HUES64 (cell line): ENCODE measurements at regions not wholly inside any gene's neighbourhood (a gene's known extent, or its start where the extent isn't known, plus 50 kb on each side); places are given as distances from the start of the nearest gene placed in this dataset.

Experiments used
- H3K27ac ChIP-seq: 2 replicates; pipeline ENCODE4 v1.7.0; 2013; ENCODE audit warnings: low read depth, low read length, inconsistent platforms
- H3K27me3 ChIP-seq: 2 replicates; pipeline ENCODE4 v1.6.1; 2013; ENCODE audit warnings: mild to moderate bottlenecking, low read length; ENCODE audit not compliant: insufficient read depth
- H3K36me3 ChIP-seq: 2 replicates; pipeline ENCODE4 v1.6.1; 2013; ENCODE audit warnings: mild to moderate bottlenecking, low read length; ENCODE audit not compliant: insufficient read depth
- H3K4me1 ChIP-seq: 2 replicates; pipeline ENCODE4 v1.6.1; 2013; ENCODE audit warnings: mild to moderate bottlenecking, low read length, moderate library complexity; ENCODE audit not compliant: insufficient read depth
- H3K4me3 ChIP-seq: 2 replicates; pipeline ENCODE4 v1.5.1; 2013; ENCODE audit warnings: mild to moderate bottlenecking, low read length, moderate library complexity
- H3K9ac ChIP-seq: 2 replicates; pipeline ENCODE4 v1.6.1; 2013; ENCODE audit warnings: mild to moderate bottlenecking, low read depth, low read length
- H3K9me3 ChIP-seq: 2 replicates; pipeline ENCODE4 v1.6.1; 2013; ENCODE audit warnings: low read depth, low read length; ENCODE audit not compliant: insufficient read depth
- WGBS: fragments of 150-250, 120-280 bp; methylation state at CpG from one replicate; pipeline ENCODE4 v1.1.7; 2013; ENCODE audit warnings: missing lambda C conversion rate; 5-methylcytosine and 5-hydroxymethylcytosine counted together

DNA sequence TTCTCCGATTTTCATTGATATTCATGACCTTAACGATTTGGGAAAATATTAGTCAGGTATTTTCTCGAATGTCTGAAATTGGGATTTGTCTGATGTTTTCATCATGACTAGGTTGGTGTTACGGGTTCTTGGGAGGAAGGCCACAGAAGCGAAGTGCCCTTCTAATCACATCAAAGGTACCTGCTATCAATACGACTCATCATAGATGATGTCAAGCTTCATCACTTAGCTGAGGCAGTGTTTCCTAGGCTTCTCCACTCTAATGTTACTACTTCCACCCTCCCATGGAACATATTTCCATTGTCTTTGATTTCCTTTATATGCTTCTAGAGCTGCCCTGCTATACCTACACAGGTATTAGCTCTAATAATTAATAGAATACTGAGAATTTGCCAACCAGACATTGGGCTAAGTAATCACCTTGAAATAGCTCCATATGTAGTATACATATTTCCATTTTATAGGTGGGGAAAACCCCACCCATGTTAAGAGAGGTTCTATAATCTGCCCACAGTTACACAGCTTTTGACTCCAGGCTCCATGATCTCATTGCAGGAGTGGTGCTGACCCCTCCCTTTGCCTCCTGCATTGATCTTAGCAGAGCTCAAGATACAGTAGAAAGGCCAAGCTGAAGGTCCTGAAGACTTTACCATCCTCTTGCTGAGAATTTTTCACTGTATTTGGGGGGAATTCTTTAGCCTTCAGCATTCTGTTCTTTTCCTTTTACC is 238.6 kb upstream of the ADAMTSL1 start:
- Histone ChIP-seq H3K9ac (no peak overlapping the region), H3K4me1 (no peaks in the 10 kb centered on the region; the same call in 1 of the 2 replicates), H3K9me3 (no peaks in the 10 kb centered on the region), H3K36me3 (no peaks in the 10 kb centered on the region), H3K27me3 (no peaks in the 10 kb centered on the region), H3K4me3 (no peak overlapping the region), H3K27ac (no peak overlapping the region)
- WGBS: 94% methylated on average over 6 of the region's 6 CpGs

DNA sequence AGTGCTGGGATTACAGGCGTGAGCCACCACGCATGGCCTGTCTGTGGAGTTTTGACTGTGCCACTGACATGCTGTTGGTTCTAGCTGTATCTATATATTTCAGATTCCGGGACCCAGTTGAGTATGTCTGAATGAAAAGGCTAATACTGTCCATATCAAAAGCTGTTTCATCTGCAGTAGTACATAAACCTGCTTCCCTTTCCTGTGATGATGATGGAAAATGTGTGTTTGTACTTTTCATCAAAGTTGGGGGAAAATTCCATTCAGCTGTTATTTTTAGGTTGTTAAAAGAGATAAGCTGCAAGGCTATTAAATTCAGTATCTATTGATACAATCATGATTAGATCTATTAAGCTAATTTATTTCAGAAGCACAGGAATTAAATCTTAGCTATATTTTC is 237.6 kb upstream of the ADAMTSL1 start:
- WGBS: 99% methylated on average over 3 of the region's 3 CpGs
- no peaks in the 10 kb centered on the region for H3K27me3 ChIP-seq
- no peaks in the 10 kb centered on the region for H3K9me3 ChIP-seq

GRCh38 chr9:18237776-18238175 is 236.2 kb upstream of the ADAMTSL1 start:
- Histone ChIP-seq H3K4me3 (no peak overlapping the region), H3K36me3 (no peaks in the 10 kb centered on the region), H3K27ac (no peak overlapping the region), H3K4me1 (no peaks in the 10 kb centered on the region; the same call in 1 of the 2 replicates), H3K27me3 (no peaks in the 10 kb centered on the region), H3K9me3 (no peaks in the 10 kb centered on the region; the same call in 1 of the 2 replicates), H3K9ac (no peak overlapping the region)
- WGBS: 87% methylated on average over 3 of the region's 3 CpGs

More for the DNA sequence above, 237.6 kb upstream of the ADAMTSL1 start:
- Histone ChIP-seq H3K27ac (no peak overlapping the region), H3K4me1 (no peaks in the 10 kb centered on the region; the same call in 1 of the 2 replicates), H3K36me3 (no peaks in the 10 kb centered on the region), H3K4me3 (no peak overlapping the region), H3K9ac (no peak overlapping the region)

GRCh38 chr9:18238254-18238653 is 235.7 kb upstream of the ADAMTSL1 start:
- H3K27me3 ChIP-seq: no peaks in the 10 kb centered on the region
- H3K9me3 ChIP-seq: no peaks in the 10 kb centered on the region; the same call in 1 of the 2 replicates
- no peak overlapping the region for H3K27ac ChIP-seq
- H3K36me3 ChIP-seq: no peaks in the 10 kb centered on the region
- H3K4me1 ChIP-seq: no peaks in the 10 kb centered on the region; the same call in 1 of the 2 replicates
- H3K4me3 ChIP-seq: no peak overlapping the region
- H3K9ac ChIP-seq: no peak overlapping the region
- 76% methylated on average over 2 of the region's 2 CpGs for WGBS

- Histone ChIP-seq H3K27ac (no peak overlapping the region), H3K9me3 (no peaks in the 10 kb centered on the region; the same call in 1 of the 2 replicates), H3K27me3 (no peaks in the 10 kb centered on the region), H3K36me3 (no peaks in the 10 kb centered on the region), H3K4me3 (no peak overlapping the region), H3K9ac (no peak overlapping the region), H3K4me1 (no peaks in the 10 kb centered on the region; the same call in 1 of the 2 replicates)
- 92% methylated on average over 1 of the region's 1 CpG for WGBS
Measured at GRCh38 chr9:18238752-18239447, 235.1 kb upstream of the ADAMTSL1 start.

DNA sequence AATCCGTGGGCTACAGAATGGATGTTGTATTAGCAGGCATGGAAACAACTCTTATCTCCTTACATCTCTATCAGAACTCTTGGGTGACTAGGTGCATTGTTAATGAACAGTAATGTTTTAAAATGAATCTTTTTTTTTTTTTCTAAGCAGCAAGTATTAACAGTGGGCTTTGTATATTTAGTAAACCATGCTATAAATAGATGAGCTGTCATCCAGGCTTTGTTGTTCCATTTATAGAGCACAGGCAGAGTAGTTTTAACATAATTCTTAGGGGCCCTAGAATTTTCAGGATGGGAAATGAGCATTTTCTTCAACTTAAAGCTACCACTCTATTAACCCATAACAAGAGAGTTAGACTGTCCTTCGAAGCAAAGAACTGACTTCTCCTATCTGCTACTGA is 233.7 kb upstream of the ADAMTSL1 start:
- WGBS: 0% methylated on average over 1 of the region's 2 CpGs
- H3K27ac ChIP-seq: no peak overlapping the region
- no peak overlapping the region for H3K9ac ChIP-seq
- no peaks in the 10 kb centered on the region for H3K27me3 ChIP-seq
- no peaks in the 10 kb centered on the region; the same call in 1 of the 2 replicates for H3K9me3 ChIP-seq
- no peak overlapping the region for H3K4me3 ChIP-seq
- no peaks in the 10 kb centered on the region; the same call in 1 of the 2 replicates for H3K4me1 ChIP-seq
- H3K36me3 ChIP-seq: no peaks in the 10 kb centered on the region

GRCh38 chr9:18245911-18246310 is 228.0 kb upstream of the ADAMTSL1 start:
- H3K27ac ChIP-seq: no peak overlapping the region
- no peak overlapping the region for H3K4me3 ChIP-seq
- no peak overlapping the region for H3K9ac ChIP-seq
- no peaks in the 10 kb centered on the region for H3K36me3 ChIP-seq
- no peaks in the 10 kb centered on the region for H3K27me3 ChIP-seq
- H3K4me1 ChIP-seq: no peaks in the 10 kb centered on the region
- WGBS: 92% methylated on average over 4 of the region's 4 CpGs
- no peaks in the 10 kb centered on the region; the same call in 1 of the 2 replicates for H3K9me3 ChIP-seq

DNA sequence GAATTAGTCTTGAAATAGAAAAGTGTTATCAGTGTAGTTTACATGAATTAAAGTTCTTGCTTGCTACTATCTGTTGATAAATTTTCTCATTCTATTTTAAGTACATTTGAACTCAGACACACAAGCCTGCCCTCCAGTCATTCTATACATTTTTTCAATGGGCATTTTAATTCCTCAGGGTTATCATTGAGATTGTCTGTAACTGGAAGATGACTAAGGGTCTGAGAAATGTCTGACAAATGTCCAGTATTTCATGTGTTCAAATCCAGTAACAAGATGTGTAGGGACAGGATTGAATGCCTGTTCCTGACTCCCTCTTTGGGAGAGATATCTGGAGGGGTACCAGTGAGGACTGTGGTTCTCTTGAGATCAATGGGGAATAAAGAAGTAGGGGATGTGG is 223.9 kb upstream of the ADAMTSL1 start:
- H3K9ac ChIP-seq: no peak overlapping the region
- H3K36me3 ChIP-seq: no peaks in the 10 kb centered on the region
- H3K27ac ChIP-seq: no peak overlapping the region
- H3K27me3 ChIP-seq: no peaks in the 10 kb centered on the region
- H3K4me1 ChIP-seq: no peaks in the 10 kb centered on the region
- no peak overlapping the region for H3K4me3 ChIP-seq
- no peaks in the 10 kb centered on the region for H3K9me3 ChIP-seq

DNA sequence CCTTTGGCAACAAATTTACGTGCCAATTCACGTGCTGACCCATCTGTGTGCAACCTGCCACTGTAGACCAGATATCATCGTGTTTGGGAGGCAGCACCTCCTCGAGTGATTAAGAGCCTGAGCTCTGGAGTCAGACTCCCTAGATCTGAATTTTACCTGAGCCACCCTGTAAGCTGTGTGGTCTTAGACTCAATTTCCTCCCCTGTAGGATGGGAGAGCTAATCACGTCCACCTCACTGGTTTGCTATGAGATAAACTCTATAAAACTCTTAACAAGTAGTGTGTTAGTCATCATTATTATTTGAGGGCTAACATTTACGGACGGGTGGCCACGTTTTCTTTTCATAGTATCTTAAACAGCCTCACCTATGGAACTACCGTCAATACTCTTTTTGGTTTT is 220.0 kb upstream of the ADAMTSL1 start:
- no peaks in the 10 kb centered on the region for H3K36me3 ChIP-seq
- no peak overlapping the region for H3K27ac ChIP-seq
- 95% methylated on average over 5 of the region's 9 CpGs for WGBS
- H3K4me3 ChIP-seq: no peak overlapping the region
- no peaks in the 10 kb centered on the region for H3K27me3 ChIP-seq
- no peaks in the 10 kb centered on the region for H3K9me3 ChIP-seq
- no peak overlapping the region for H3K9ac ChIP-seq
- H3K4me1 ChIP-seq: no peaks in the 10 kb centered on the region

- Histone ChIP-seq H3K9me3 (no peaks in the 10 kb centered on the region), H3K4me3 (no peak overlapping the region), H3K27me3 (no peaks in the 10 kb centered on the region), H3K36me3 (no peaks in the 10 kb centered on the region), H3K4me1 (no peaks in the 10 kb centered on the region), H3K27ac (no peak overlapping the region), H3K9ac (no peak overlapping the region)
- 7% methylated on average over 9 of the region's 9 CpGs for WGBS
Measured at GRCh38 chr9:18255158-18255629, 218.8 kb upstream of the ADAMTSL1 start.

DNA sequence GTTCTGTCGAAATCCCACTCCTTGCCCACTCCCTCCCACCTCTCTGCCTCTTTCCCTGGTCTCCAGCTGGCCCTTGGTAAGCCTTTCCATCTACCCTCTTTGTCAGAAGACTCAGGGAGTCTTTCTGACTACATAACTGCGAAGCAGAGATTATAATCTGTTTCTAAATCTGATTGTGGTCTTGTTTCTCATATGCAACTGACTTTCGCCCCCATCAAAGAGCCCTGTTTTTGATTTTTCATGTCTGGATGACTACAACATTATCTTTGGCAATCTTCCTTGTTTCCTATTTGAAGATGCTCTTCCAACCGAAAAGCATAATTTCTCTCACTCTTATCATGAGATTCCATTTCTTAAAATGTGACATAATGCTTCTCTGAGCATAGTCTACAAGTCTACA is 218.2 kb upstream of the ADAMTSL1 start:
- no peak overlapping the region for H3K27ac ChIP-seq
- H3K4me1 ChIP-seq: no peaks in the 10 kb centered on the region
- no peak overlapping the region for H3K9ac ChIP-seq
- no peaks in the 10 kb centered on the region for H3K27me3 ChIP-seq
- H3K9me3 ChIP-seq: no peaks in the 10 kb centered on the region
- no peaks in the 10 kb centered on the region for H3K36me3 ChIP-seq
- H3K4me3 ChIP-seq: no peak overlapping the region
- 86% methylated on average over 4 of the region's 4 CpGs for WGBS
